Endothelial cell of umbilical vein (primary cell): ENCODE measurements at regions not wholly inside any gene's neighbourhood (a gene's known extent, or its start where the extent isn't known, plus 50 kb on each side); places are given as distances from the start of the nearest gene placed in this dataset.

Source experiments
- BruUV-seq: library from RNA; stranded (reverse); fragments of 400-500 nt; replicated peaks from 2 replicates; lab custom pipeline; 2021; lab: Mats Ljungman, UMichigan
- CTCF ChIA-PET: fragments of 300-600, 350-600 bp; sonication (Branson Sonifier 250); formaldehyde crosslinking; loops from one replicate; lab custom pipeline; 2021; ENCODE audit warnings: antibody characterized with exemption, inconsistent platforms; lab: Charles Lee
- POLR2A ChIA-PET: fragments of 300-600, 350-600 bp; sonication (Branson Sonifier 250); formaldehyde crosslinking; loops from one replicate; lab custom pipeline; 2021; ENCODE audit warnings: antibody characterized with exemption, inconsistent platforms; lab: Charles Lee
- DNase-seq: peaks from one replicate; pipeline ENCODE4 v3.0.0-alpha.2; 2011; ENCODE audit warnings: low read depth, low spot score
- FAIRE-seq: peaks from 2 replicates; lab custom pipeline; 2011; peaks lifted over from hg19 to GRCh38; lab: Jason Lieb, UNC
- H2AFZ ChIP-seq: 2 replicates; pipeline ENCODE4 v1.6.0; 2012; ENCODE audit warnings: low read depth, low read length, control low read depth, inconsistent platforms
- H3K27ac ChIP-seq: 2 replicates; pipeline ENCODE4 v1.5.1; 2011; ENCODE audit warnings: low read depth, mild to moderate bottlenecking, control low read depth, low read length, moderate library complexity; ENCODE audit not compliant: insufficient read depth
- H3K27me3 ChIP-seq, 2 experiments: 2 replicates each; pipeline versions ENCODE4 v1.6.0 to v1.6.1; 2011; ENCODE audit warnings: low read length in 2 of 2, mixed read lengths in 1 of 2; ENCODE audit not compliant: control insufficient read depth in 2 of 2, insufficient read depth in 2 of 2
- H3K36me3 ChIP-seq, 2 experiments: 2 replicates in 1 of 2; 3 replicates in 1 of 2; pipeline ENCODE4 v1.5.1; 2011; ENCODE audit warnings: low read length in 2 of 2, mild to moderate bottlenecking in 1 of 2, moderate library complexity in 1 of 2; ENCODE audit not compliant: control insufficient read depth in 2 of 2, insufficient read depth in 2 of 2; ENCODE audit errors: extremely low read depth in 1 of 2
- H3K4me1 ChIP-seq: 3 replicates; pipeline ENCODE4 v1.5.1; 2011; ENCODE audit warnings: mild to moderate bottlenecking, low read length; ENCODE audit not compliant: control insufficient read depth, insufficient read depth; ENCODE audit errors: extremely low read depth
- H3K4me2 ChIP-seq: 2 replicates; pipeline ENCODE4 v1.6.1; 2011; ENCODE audit warnings: low read length, control low read depth, mixed read lengths; ENCODE audit not compliant: insufficient read depth
- H3K4me3 ChIP-seq, 3 experiments: fragments of 200-600 bp in 1 of 3; sonication (generic), shearing (Covaris generic) in 1 of 3; replicated peaks in 1 of 3; 2 replicates each; pipeline ENCODE4 v1.5.1; 2011 to 2016; ENCODE audit warnings: control low read depth in 3 of 3, low read length in 3 of 3, mild to moderate bottlenecking in 2 of 3, inconsistent platforms in 1 of 3, low read depth in 1 of 3, moderate library complexity in 1 of 3; ENCODE audit not compliant: insufficient read depth in 1 of 3
- H3K79me2 ChIP-seq: 2 replicates; pipeline ENCODE4 v1.6.0; 2012; ENCODE audit warnings: low read length, inconsistent platforms; ENCODE audit not compliant: control insufficient read depth, insufficient read depth
- H3K9ac ChIP-seq: replicated peaks from 2 replicates; pipeline ENCODE3; 2011; ENCODE audit warnings: low read length, control low read depth; ENCODE audit not compliant: insufficient read depth; ENCODE audit errors: extremely low read depth
- H3K9me1 ChIP-seq: replicated peaks from 3 replicates; pipeline ENCODE4 v1.6.0; 2011; ENCODE audit warnings: mild to moderate bottlenecking, low read length; ENCODE audit not compliant: control insufficient read depth, insufficient read depth; ENCODE audit errors: extremely low read depth
- H3K9me3 ChIP-seq: replicated peaks from 2 replicates; pipeline ENCODE4 v1.5.1; 2012; ENCODE audit warnings: low read length, inconsistent platforms; ENCODE audit not compliant: control insufficient read depth, insufficient read depth
- H4K20me1 ChIP-seq: replicated peaks from 2 replicates; pipeline ENCODE3; 2011; ENCODE audit warnings: mild to moderate bottlenecking, low read length; ENCODE audit not compliant: control insufficient read depth, insufficient read depth; ENCODE audit errors: extremely low read depth
- CTCF ChIP-seq, 2 donors: IDR thresholded peaks; 1 replicate in 1 of 2; 2 replicates in 1 of 2; pipeline ENCODE4 v1.5.1; 2011; ENCODE audit warnings: low read length in 2 of 2, mild to moderate bottlenecking in 2 of 2, moderate library complexity in 2 of 2, control low read depth in 1 of 2, inconsistent platforms in 1 of 2, low read depth in 1 of 2; ENCODE audit not compliant: insufficient read depth in 1 of 2; ENCODE audit errors: extremely low read depth in 1 of 2
- EZH2 ChIP-seq: IDR thresholded peaks from 2 replicates; pipeline ENCODE4 v1.6.1; 2012; ENCODE audit warnings: borderline replicate concordance, low read depth, mild to moderate bottlenecking, moderate library complexity, low read length, inconsistent platforms; ENCODE audit not compliant: severe bottlenecking
- FOS ChIP-seq: IDR thresholded peaks from 2 replicates; pipeline ENCODE4 v1.6.1; 2011; ENCODE audit warnings: mild to moderate bottlenecking, low read length, moderate library complexity, borderline replicate concordance; ENCODE audit not compliant: insufficient read depth
- GATA2 ChIP-seq: IDR thresholded peaks from 2 replicates; pipeline ENCODE4 v1.7.0; 2011; ENCODE audit warnings: low read depth, mild to moderate bottlenecking, moderate library complexity, mixed read lengths, low read length; ENCODE audit not compliant: insufficient read length, insufficient read depth
- JUN ChIP-seq: IDR thresholded peaks from 2 replicates; pipeline ENCODE4 v1.6.1; 2011; ENCODE audit warnings: borderline replicate concordance, low read depth; ENCODE audit not compliant: insufficient read length, insufficient read depth
- MYC ChIP-seq: IDR thresholded peaks from one replicate; pipeline ENCODE4 v1.6.1; 2011; ENCODE audit warnings: mild to moderate bottlenecking, low read depth, low read length
- POLR2AphosphoS5 ChIP-seq: IDR thresholded peaks from 2 replicates; pipeline ENCODE4 v1.6.1; 2012; ENCODE audit warnings: low read depth, mild to moderate bottlenecking, control low read depth, low read length, moderate library complexity; ENCODE audit not compliant: insufficient read depth
- dilution Hi-C: fragments of 300-500 bp; cut with MboI; formaldehyde crosslinking; loops from one replicate; pipeline ENCODE4 v1.15.0; 2019; ENCODE audit warnings: low sequenced_read_pairs; ENCODE audit not compliant: extremely low pct_ligation_motif_present
- intact Hi-C: fragments of 100-400 bp; cut with micrococcal nuclease; formaldehyde crosslinking; loops from one replicate; pipeline ENCODE4 v1.10.0; 2022

DNA sequence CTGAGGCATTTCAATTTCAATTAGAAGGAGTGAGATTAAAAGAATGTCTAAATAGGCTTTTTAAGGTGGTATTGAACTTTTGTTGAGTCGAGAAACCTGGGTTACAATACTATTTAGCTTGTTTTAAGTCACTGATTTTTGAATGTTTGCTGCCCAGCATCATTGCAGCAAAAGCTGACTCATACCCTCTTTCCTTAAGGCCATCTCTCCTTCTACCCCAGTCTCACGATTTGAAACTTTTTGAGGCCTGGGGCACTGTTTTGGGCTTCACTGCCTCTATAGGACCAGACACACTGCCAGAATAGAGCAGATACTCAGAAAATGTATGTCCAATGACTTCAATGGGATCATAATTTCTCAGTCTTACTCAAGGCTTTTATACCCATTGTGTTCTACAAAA, 319.6 kb upstream of the TGFBR2 start:
- ChIA-PET CTCF (interaction anchor here (1.6 to 4.4 kb wide), 4 partner anchors 61 to 320 kb away, joined by 4 to 28 read pairs (median 6); partner anchors contain the start of gene TGFBR2), POLR2A (interaction anchor here (1.0 kb wide), 1 partner anchor 57 kb away, joined by 3 read pairs; no protein-coding TSS in a partner anchor)
- Histone ChIP-seq H2AFZ (no peak overlapping the region), H4K20me1 (no peaks in the 10 kb centered on the region), H3K9me1 (no peaks in the 10 kb centered on the region), H3K36me3 (no peaks in the 10 kb centered on the region), H3K79me2 (no peaks in the 10 kb centered on the region), H3K4me2 (peak overlapping the region; percentile 7), H3K9me3 (no peaks in the 10 kb centered on the region), H3K4me1 (peaks cover 77% of the 10 kb centered on the region), H3K9ac (no peak overlapping the region), H3K4me3 (no peak overlapping the region), H3K27ac (peak overlapping the region; percentile 60), H3K27me3 (no peaks in the 10 kb centered on the region)
- FAIRE-seq (no peak), DNase-seq (peak; percentile 53)
- intact Hi-C loops = loop anchor here (1.0 to 2.0 kb wide), 3 partner anchors 59 to 174 kb away; no protein-coding TSS in a partner anchor
- TF ChIP-seq MYC = no peak
- TF ChIP-seq FOS = peak; percentile 40
- no TSS peak for BruUV-seq
- dilution Hi-C loops = no loop called here

DNA sequence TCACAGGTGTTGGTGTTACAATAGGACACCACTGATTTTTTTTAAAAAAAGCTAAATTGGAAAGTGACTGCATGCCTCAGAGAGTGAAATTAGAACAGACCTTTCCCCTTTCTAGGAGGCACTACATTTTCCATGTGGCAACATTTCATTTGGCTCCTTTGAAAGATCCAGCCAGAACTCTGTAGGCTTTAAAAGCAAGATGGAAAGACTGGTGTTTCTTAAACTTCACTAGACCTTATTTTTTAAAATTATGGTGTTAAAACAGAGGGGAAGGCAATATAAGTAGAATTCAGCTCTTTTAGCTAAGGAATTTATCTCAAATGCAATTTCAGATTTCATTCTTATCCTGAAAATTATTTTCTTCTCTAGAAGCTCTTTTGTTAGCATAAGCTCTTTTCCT, 317.6 kb upstream of the TGFBR2 start:
- DNase-seq (no peak), FAIRE-seq (no peak)
- dilution Hi-C loops (no loop called here), intact Hi-C loops (loop anchor here (1.0 kb wide), 4 partner anchors 250 to 392 kb away; partner anchors contain the start of gene TGFBR2)
- Histone ChIP-seq H2AFZ (no peak overlapping the region), H3K9me1 (no peaks in the 10 kb centered on the region), H3K9ac (peak overlapping the region; percentile 32), H3K9me3 (no peaks in the 10 kb centered on the region), H3K79me2 (no peaks in the 10 kb centered on the region), H3K4me3 (no peak overlapping the region), H4K20me1 (no peaks in the 10 kb centered on the region), H3K27ac (peak overlapping the region; percentile 85), H3K36me3 (no peaks in the 10 kb centered on the region), H3K4me2 (peak overlapping the region; percentile 44), H3K27me3 (no peaks in the 10 kb centered on the region), H3K4me1 (peaks cover 83% of the 10 kb centered on the region)
- POLR2A ChIA-PET = no interaction called here
- BruUV-seq = TSS peak; percentile 40
- no peak for TF ChIP-seq JUN
- no peak for TF ChIP-seq CTCF (IDR thresholded peaks at IDR 0.05; ENCODE audit: extremely low read depth in 1 of 2, insufficient read depth in 1 of 2, low read depth in 1 of 2, low read length in 2 of 2)
- TF ChIP-seq EZH2 = no peak
- TF ChIP-seq MYC = no peak
- TF ChIP-seq FOS = no peak
- no peak for TF ChIP-seq GATA2
- TF ChIP-seq POLR2AphosphoS5 = no peak
- CTCF ChIA-PET = interaction anchor here (0.8 to 2.6 kb wide), 5 partner anchors 31 to 317 kb away, joined by 3 to 10 read pairs (median 5); partner anchors contain the start of gene TGFBR2
